Memory B cell (primary cell): ENCODE measurements at regions not wholly inside any gene's neighbourhood (a gene's known extent, or its start where the extent isn't known, plus 50 kb on each side); places are given as distances from the start of the nearest gene placed in this dataset.
A peak's percentile ranks its signal among the peaks of the same experiment; 100 is the strongest.

Source experiments
- ATAC-seq: fragments of 150-1000 bp; cut with Tn5 transposase; 2 replicates; pipeline ENCODE4 v1.10.0; 2021; ENCODE audit warnings: low read depth, mild to moderate bottlenecking, moderate library complexity
- DNase-seq, 2 donors: peaks; one replicate each; pipeline ENCODE4 v3.0.0; 2022; ENCODE audit warnings: low spot score in 2 of 2
- H3K27ac Mint-ChIP-seq: one replicate; pipeline ENCODE4 v1.8.0; 2022; ENCODE audit warnings: mild to moderate bottlenecking, moderate library complexity, mixed read lengths
- H3K27me3 Mint-ChIP-seq: one replicate; pipeline ENCODE4 v1.8.0; 2022; ENCODE audit warnings: mixed read lengths
- H3K36me3 Mint-ChIP-seq: one replicate; pipeline ENCODE4 v1.8.0; 2022; ENCODE audit warnings: mild to moderate bottlenecking, mixed read lengths
- H3K4me1 Mint-ChIP-seq: one replicate; pipeline ENCODE4 v1.8.0; 2022; ENCODE audit warnings: mixed read lengths
- H3K4me3 Mint-ChIP-seq: one replicate; pipeline ENCODE4 v1.8.0; 2022; ENCODE audit warnings: mild to moderate bottlenecking, moderate library complexity, mixed read lengths
- H3K9me3 Mint-ChIP-seq: one replicate; pipeline ENCODE4 v1.8.0; 2022; ENCODE audit warnings: mixed read lengths

GRCh38 chr1:184919892-184920291 lies 54.4 kb downstream of the NIBAN1 start:
- ATAC-seq (no peak), DNase-seq (no peak)
- Mint-ChIP-seq H3K4me1 (peaks cover 28% of the 10 kb centered on the region), H3K36me3 (no peaks in the 10 kb centered on the region), H3K27me3 (no peaks in the 10 kb centered on the region), H3K4me3 (no peak overlapping the region), H3K27ac (no peak overlapping the region), H3K9me3 (peaks cover 2% of the 10 kb centered on the region)

GRCh38 chr1:184915463-184916090 lies 58.7 kb downstream of the NIBAN1 start:
- ATAC-seq: no peak
- Mint-ChIP-seq H3K27me3 (no peaks in the 10 kb centered on the region), H3K27ac (no peak overlapping the region), H3K36me3 (no peaks in the 10 kb centered on the region), H3K9me3 (no peaks in the 10 kb centered on the region), H3K4me3 (no peak overlapping the region), H3K4me1 (peaks cover 28% of the 10 kb centered on the region)
- no peak for DNase-seq

DNA sequence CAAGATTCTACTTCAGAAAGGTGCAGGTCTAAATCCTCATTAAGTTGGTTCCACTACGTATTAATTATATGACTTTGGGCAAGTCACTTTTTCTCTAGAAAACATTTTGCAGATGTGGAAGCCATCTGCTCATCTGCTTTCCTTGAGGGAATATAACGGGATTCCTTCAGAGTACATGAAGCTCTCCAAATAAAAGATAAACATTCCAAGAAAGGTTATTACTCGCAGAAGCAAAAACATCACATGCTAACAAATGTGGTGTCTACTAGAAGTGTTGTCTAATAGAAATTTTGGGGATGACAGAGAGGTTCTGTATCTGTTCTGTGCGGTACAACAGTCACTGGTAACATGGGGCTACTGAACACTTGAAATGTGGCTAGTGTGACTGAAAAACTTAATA lies 60.2 kb downstream of the NIBAN1 start:
- Mint-ChIP-seq H3K27ac (no peak overlapping the region), H3K27me3 (no peaks in the 10 kb centered on the region), H3K4me1 (peaks cover 26% of the 10 kb centered on the region), H3K4me3 (no peak overlapping the region), H3K9me3 (no peaks in the 10 kb centered on the region), H3K36me3 (no peaks in the 10 kb centered on the region)
- ATAC-seq (no peak), DNase-seq (no peak)

GRCh38 chr1:184912392-184912791 lies 61.9 kb downstream of the NIBAN1 start:
- no peak for DNase-seq
- no peak overlapping the region for H3K4me3 Mint-ChIP-seq
- H3K9me3 Mint-ChIP-seq: no peaks in the 10 kb centered on the region
- ATAC-seq: no peak
- H3K36me3 Mint-ChIP-seq: no peaks in the 10 kb centered on the region
- H3K27ac Mint-ChIP-seq: no peak overlapping the region
- peaks cover 14% of the 10 kb centered on the region for H3K4me1 Mint-ChIP-seq
- H3K27me3 Mint-ChIP-seq: no peaks in the 10 kb centered on the region

DNA sequence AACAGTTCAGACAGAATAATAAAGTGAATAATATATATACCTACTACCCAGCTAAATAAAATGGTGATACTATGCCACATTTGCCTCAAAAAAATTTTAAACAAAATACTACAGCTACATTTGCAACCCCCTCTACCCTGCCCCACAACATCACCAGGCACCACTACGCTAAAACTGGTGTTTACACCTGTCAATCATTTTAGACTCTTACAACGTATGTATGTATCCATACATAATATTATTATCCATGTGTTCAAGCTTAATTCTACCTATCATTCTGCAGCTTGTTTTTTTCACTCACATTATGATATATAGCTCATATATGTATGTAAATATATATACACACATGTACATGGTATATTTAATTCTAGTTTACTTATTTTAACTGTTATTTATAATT lies 62.5 kb downstream of the NIBAN1 start:
- Mint-ChIP-seq H3K9me3 (no peaks in the 10 kb centered on the region), H3K27ac (no peak overlapping the region), H3K4me3 (no peak overlapping the region), H3K27me3 (no peaks in the 10 kb centered on the region), H3K4me1 (peaks cover 11% of the 10 kb centered on the region), H3K36me3 (no peaks in the 10 kb centered on the region)
- DNase-seq (no peak), ATAC-seq (no peak)

- Mint-ChIP-seq H3K27me3 (no peaks in the 10 kb centered on the region), H3K36me3 (no peaks in the 10 kb centered on the region), H3K4me1 (peaks cover 8% of the 10 kb centered on the region), H3K9me3 (no peaks in the 10 kb centered on the region), H3K27ac (no peak overlapping the region), H3K4me3 (no peak overlapping the region)
- no peak for ATAC-seq
- DNase-seq: no peak
Observed at GRCh38 chr1:184911103-184911745, 63.1 kb downstream of the NIBAN1 start.

GRCh38 chr1:184910691-184911091 lies 63.6 kb downstream of the NIBAN1 start:
- Mint-ChIP-seq H3K4me1 (peaks cover 5% of the 10 kb centered on the region), H3K4me3 (no peak overlapping the region), H3K36me3 (no peaks in the 10 kb centered on the region), H3K27ac (no peak overlapping the region), H3K9me3 (no peaks in the 10 kb centered on the region), H3K27me3 (no peaks in the 10 kb centered on the region)
- ATAC-seq (no peak), DNase-seq (no peak)

DNA sequence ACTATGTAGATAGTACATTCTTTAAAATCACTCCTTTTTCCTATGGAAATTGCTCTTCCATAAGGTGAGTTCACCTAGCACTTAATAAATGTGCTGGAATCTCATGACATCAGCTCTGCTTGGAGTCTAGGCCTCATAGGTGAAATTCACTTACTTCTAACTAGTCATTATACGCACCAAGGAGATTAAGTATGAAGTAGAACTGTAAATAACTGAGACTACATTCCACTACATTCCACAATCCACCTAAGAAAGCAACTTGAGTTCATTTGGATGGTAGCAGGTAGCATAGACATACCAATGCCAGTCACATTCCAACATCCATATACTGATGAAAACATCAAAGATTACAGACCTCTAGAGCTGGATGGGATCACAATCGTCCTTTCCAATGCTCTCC lies 64.3 kb downstream of the NIBAN1 start:
- H3K27ac Mint-ChIP-seq: no peak overlapping the region
- H3K36me3 Mint-ChIP-seq: no peaks in the 10 kb centered on the region
- DNase-seq (no peak), ATAC-seq (no peak)
- no peaks in the 10 kb centered on the region for H3K9me3 Mint-ChIP-seq
- H3K27me3 Mint-ChIP-seq: no peaks in the 10 kb centered on the region
- H3K4me1 Mint-ChIP-seq: peaks cover 4% of the 10 kb centered on the region
- H3K4me3 Mint-ChIP-seq: no peak overlapping the region

DNA sequence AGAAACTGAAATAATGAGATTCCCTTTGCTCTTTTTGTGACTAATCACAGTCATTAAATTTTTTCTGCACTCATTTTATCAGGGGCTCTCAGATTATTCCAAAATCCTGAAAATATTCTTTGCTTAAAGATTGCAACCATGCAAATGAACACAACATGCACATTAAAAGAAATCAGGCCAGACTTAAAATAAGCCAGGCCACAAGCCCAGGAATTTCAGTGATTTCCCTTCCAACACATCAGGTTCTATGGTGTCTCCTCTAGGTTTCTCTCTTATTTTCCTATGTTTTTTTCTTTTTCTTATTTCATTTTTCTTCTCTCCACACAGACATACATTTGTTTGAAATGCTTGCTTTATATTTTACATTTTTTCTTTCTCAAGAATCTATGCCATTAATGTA lies 65.3 kb downstream of the NIBAN1 start:
- ATAC-seq (no peak), DNase-seq (no peak)
- peaks cover 7% of the 10 kb centered on the region for H3K4me1 Mint-ChIP-seq
- H3K9me3 Mint-ChIP-seq: no peaks in the 10 kb centered on the region
- no peak overlapping the region for H3K27ac Mint-ChIP-seq
- no peaks in the 10 kb centered on the region for H3K27me3 Mint-ChIP-seq
- H3K36me3 Mint-ChIP-seq: no peaks in the 10 kb centered on the region
- H3K4me3 Mint-ChIP-seq: no peak overlapping the region

GRCh38 chr1:184908506-184908905 lies 65.8 kb downstream of the NIBAN1 start:
- Mint-ChIP-seq H3K36me3 (no peaks in the 10 kb centered on the region), H3K27ac (no peak overlapping the region)
- ATAC-seq: no peak

GRCh38 chr1:184907500-184907899 lies 66.8 kb downstream of the NIBAN1 start:
- no peaks in the 10 kb centered on the region for H3K9me3 Mint-ChIP-seq
- ATAC-seq: no peak
- peaks cover 7% of the 10 kb centered on the region for H3K4me1 Mint-ChIP-seq
- no peak overlapping the region for H3K4me3 Mint-ChIP-seq
- H3K27me3 Mint-ChIP-seq: no peaks in the 10 kb centered on the region
- DNase-seq: no peak
- H3K36me3 Mint-ChIP-seq: no peaks in the 10 kb centered on the region
- no peak overlapping the region for H3K27ac Mint-ChIP-seq

More at GRCh38 chr1:184908506-184908905, 65.8 kb downstream of the NIBAN1 start:
- no peak for DNase-seq
- Mint-ChIP-seq H3K9me3 (no peaks in the 10 kb centered on the region), H3K4me3 (no peak overlapping the region), H3K27me3 (no peaks in the 10 kb centered on the region), H3K4me1 (peaks cover 7% of the 10 kb centered on the region)

GRCh38 chr1:184906761-184907160 lies 67.5 kb downstream of the NIBAN1 start:
- no peak for DNase-seq
- no peak overlapping the region for H3K27ac Mint-ChIP-seq
- no peaks in the 10 kb centered on the region for H3K36me3 Mint-ChIP-seq

DNA sequence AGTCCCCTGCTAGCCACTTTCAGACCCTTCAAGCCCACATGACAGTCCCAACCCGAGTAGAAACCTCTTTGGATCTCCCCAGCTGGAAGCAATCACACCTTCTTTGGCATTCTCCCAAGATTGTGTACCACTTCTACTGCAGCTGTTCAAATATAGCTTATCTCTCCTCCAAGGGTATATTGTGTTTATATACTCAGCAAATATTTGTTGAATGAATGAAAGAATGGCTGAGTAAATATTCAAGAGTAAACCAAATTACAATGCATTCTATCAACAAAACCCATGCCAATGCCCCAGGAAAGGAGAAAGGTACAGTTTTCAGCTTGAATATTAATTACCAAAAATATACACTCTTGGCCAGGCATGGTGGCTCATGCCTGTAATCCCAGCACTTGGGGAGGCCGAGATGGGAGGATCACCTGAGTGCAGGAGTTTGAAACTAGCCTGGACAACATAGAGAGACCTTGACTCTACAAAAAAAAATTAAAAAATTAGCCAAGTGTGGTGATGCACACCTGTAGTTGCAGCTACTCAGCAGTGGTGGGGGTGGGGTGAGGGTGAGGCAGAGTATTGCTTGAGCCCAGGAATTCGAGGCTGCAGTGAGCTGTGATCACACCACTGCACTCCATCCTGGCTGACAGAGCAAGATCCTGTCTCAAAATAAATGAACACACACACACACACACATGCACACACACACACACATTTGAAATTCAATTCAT lies 68.5 kb downstream of the NIBAN1 start:
- Mint-ChIP-seq H3K9me3 (no peaks in the 10 kb centered on the region), H3K4me3 (no peak overlapping the region), H3K27me3 (no peaks in the 10 kb centered on the region), H3K4me1 (peaks cover 7% of the 10 kb centered on the region), H3K36me3 (no peaks in the 10 kb centered on the region), H3K27ac (peak overlapping the region; percentile 18)
- DNase-seq (no peak), ATAC-seq (no peak)

More at GRCh38 chr1:184906761-184907160, 67.5 kb downstream of the NIBAN1 start:
- no peak for ATAC-seq
- peaks cover 7% of the 10 kb centered on the region for H3K4me1 Mint-ChIP-seq
- no peaks in the 10 kb centered on the region for H3K9me3 Mint-ChIP-seq
- no peak overlapping the region for H3K4me3 Mint-ChIP-seq
- no peaks in the 10 kb centered on the region for H3K27me3 Mint-ChIP-seq

DNA sequence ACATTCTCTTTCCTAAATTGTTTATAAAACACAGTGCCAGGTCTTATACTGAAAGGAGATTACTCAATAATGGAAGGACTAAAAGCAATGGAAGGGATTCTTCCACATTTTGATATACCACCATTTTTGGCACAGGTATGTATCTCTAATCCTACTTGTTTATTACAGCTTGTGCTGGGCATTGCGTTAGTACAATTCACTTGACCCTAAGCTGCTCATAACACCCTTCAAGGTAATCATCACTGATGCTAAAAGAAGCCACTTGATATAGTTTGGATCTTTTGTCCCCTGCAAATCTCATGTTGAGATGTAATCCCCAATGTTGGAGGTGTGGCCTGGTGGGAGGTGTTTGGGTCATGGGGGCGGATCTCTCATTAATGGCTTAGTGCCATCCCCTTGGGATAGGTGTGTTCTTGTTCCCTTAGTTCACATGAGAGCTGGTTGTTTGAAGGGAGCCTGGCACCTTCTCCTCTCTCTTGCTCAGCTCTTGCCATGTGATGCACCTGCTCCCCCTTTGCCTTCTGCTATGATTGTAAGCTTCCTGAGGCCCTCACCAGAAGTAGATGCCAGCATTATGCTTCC lies 71.1 kb downstream of the NIBAN1 start:
- Mint-ChIP-seq H3K27ac (no peak overlapping the region), H3K36me3 (peaks cover 2% of the 10 kb centered on the region), H3K9me3 (no peaks in the 10 kb centered on the region), H3K27me3 (peaks cover 1% of the 10 kb centered on the region), H3K4me1 (peaks cover 7% of the 10 kb centered on the region), H3K4me3 (no peak overlapping the region)
- ATAC-seq: no peak
- DNase-seq: no peak
